DMS79 treated with DMSO at 0.1 percent for 48 hours (cell line): ENCODE measurements at regions not wholly inside any gene's neighbourhood (a gene's known extent, or its start where the extent isn't known, plus 50 kb on each side); places are given as distances from the start of the nearest gene placed in this dataset.

ENCODE experiments used
- DNase-seq: peaks from one replicate; lab custom pipeline; 2025; lab: John Stamatoyannopoulos, UW

- DNase-seq, result no peak
These were observed 712.1 kb downstream of the EPM2A start for GRCh38 chr6:145023116-145023726.

GRCh38 chr6:145025488-145025887 is 709.8 kb downstream of the EPM2A start:
- DNase-seq, result no peak

- no peak for DNase-seq
These were observed 709.0 kb downstream of the EPM2A start for GRCh38 chr6:145026267-145026679.

GRCh38 chr6:145028144-145028818 is 707.0 kb downstream of the EPM2A start:
- DNase-seq, result no peak

GRCh38 chr6:145031001-145031400 is 704.3 kb downstream of the EPM2A start:
- no peak for DNase-seq

GRCh38 chr6:145031962-145032361 is 703.4 kb downstream of the EPM2A start:
- DNase-seq, result no peak

- DNase-seq, result no peak
These were observed 702.7 kb downstream of the EPM2A start for GRCh38 chr6:145032562-145033145.

- DNase-seq, result no peak
These were observed 700.7 kb downstream of the EPM2A start for GRCh38 chr6:145034664-145035063.

- no peak for DNase-seq
These were observed 699.1 kb downstream of the EPM2A start for GRCh38 chr6:145036236-145036635.

GRCh38 chr6:145036848-145037567 is 698.3 kb downstream of the EPM2A start:
- no peak for DNase-seq

GRCh38 chr6:145042559-145042958 is 692.8 kb downstream of the EPM2A start:
- no peak for DNase-seq

- DNase-seq, result no peak
These were observed 691.3 kb downstream of the EPM2A start for GRCh38 chr6:145043926-145044500.

- no peak for DNase-seq
These were observed 690.6 kb downstream of the EPM2A start for GRCh38 chr6:145044641-145045246.

GRCh38 chr6:145045582-145045981 is 689.7 kb downstream of the EPM2A start:
- DNase-seq, result no peak

- no peak for DNase-seq
These were observed 687.4 kb downstream of the EPM2A start for GRCh38 chr6:145047891-145048290.

GRCh38 chr6:145051661-145052060 is 683.7 kb downstream of the EPM2A start:
- no peak for DNase-seq

- no peak for DNase-seq
These were observed 679.8 kb downstream of the EPM2A start for GRCh38 chr6:145055567-145055966.

- no peak for DNase-seq
These were observed 674.6 kb downstream of the EPM2A start for GRCh38 chr6:145060714-145061113.

- DNase-seq, result no peak
These were observed 672.2 kb downstream of the EPM2A start for GRCh38 chr6:145063091-145063490.

- no peak for DNase-seq
These were observed 667.9 kb downstream of the EPM2A start for GRCh38 chr6:145067430-145067829.

- DNase-seq, result no peak
These were observed 666.7 kb downstream of the EPM2A start for GRCh38 chr6:145068577-145068976.

GRCh38 chr6:145069966-145070365 is 665.4 kb downstream of the EPM2A start:
- DNase-seq, result no peak
